GM21515 (cell line): ENCODE measurements at regions not wholly inside any gene's neighbourhood (a gene's known extent, or its start where the extent isn't known, plus 50 kb on each side); places are given as distances from the start of the nearest gene placed in this dataset.

Experiments
- ATAC-seq: cut with Tn5 transposase; IDR thresholded peaks from one replicate; pipeline ENCODE4 v1.9.1; 2021; ENCODE audit not compliant: unreplicated experiment

- ATAC-seq, result no peak
Observed at GRCh38 chr4:126783191-126783590, 849.6 kb upstream of the INTU start.

GRCh38 chr4:126784966-126785580 is 847.7 kb upstream of the INTU start:
- no peak for ATAC-seq

GRCh38 chr4:126790633-126791032 is 842.1 kb upstream of the INTU start:
- ATAC-seq, result no peak

- ATAC-seq, result no peak
Observed at GRCh38 chr4:126794363-126794762, 838.4 kb upstream of the INTU start.

GRCh38 chr4:126798214-126798613 is 834.5 kb upstream of the INTU start:
- ATAC-seq, result no peak

- no peak for ATAC-seq
Observed at GRCh38 chr4:126799416-126799815, 833.3 kb upstream of the INTU start.

- ATAC-seq, result no peak
Observed at GRCh38 chr4:126799971-126800574, 832.7 kb upstream of the INTU start.

GRCh38 chr4:126800575-126801141 is 832.1 kb upstream of the INTU start:
- ATAC-seq, result no peak

- no peak for ATAC-seq
Observed at GRCh38 chr4:126807132-126807531, 825.6 kb upstream of the INTU start.

GRCh38 chr4:126812076-126812475 is 820.7 kb upstream of the INTU start:
- ATAC-seq, result no peak

GRCh38 chr4:126820631-126821030 is 812.1 kb upstream of the INTU start:
- no peak for ATAC-seq

GRCh38 chr4:126821152-126821551 is 811.6 kb upstream of the INTU start:
- ATAC-seq, result no peak

GRCh38 chr4:126825083-126825482 is 807.7 kb upstream of the INTU start:
- no peak for ATAC-seq

- no peak for ATAC-seq
Observed at GRCh38 chr4:126827669-126828068, 805.1 kb upstream of the INTU start.

- ATAC-seq, result no peak
Observed at GRCh38 chr4:126834854-126835253, 797.9 kb upstream of the INTU start.

GRCh38 chr4:126838941-126839679 is 793.6 kb upstream of the INTU start:
- no peak for ATAC-seq

GRCh38 chr4:126843492-126844067 is 789.2 kb upstream of the INTU start:
- ATAC-seq, result no peak

GRCh38 chr4:126850286-126850685 is 782.5 kb upstream of the INTU start:
- no peak for ATAC-seq

- no peak for ATAC-seq
Observed at GRCh38 chr4:126851391-126851790, 781.4 kb upstream of the INTU start.

GRCh38 chr4:126853715-126854114 is 779.0 kb upstream of the INTU start:
- ATAC-seq, result no peak

GRCh38 chr4:126856906-126857305 is 775.9 kb upstream of the INTU start:
- no peak for ATAC-seq

- no peak for ATAC-seq
Observed at GRCh38 chr4:126859314-126859713, 773.4 kb upstream of the INTU start.
